BLaER1 treated with 17β-estradiol and CSF1 and Interleukin-3, amounts not matched to agents 10 nM and 100 nM (cell line): ENCODE measurements at regions not wholly inside any gene's neighbourhood (a gene's known extent, or its start where the extent isn't known, plus 50 kb on each side); places are given as distances from the start of the nearest gene placed in this dataset.

Experiments used
- H3K27ac ChIP-seq, 11 experiments: shearing (Covaris generic); formaldehyde crosslinking; 2 replicates each; pipeline ENCODE4 v1.8.1; 2022
- H3K27me3 ChIP-seq, 11 experiments: shearing (Covaris generic); formaldehyde crosslinking; 2 replicates each; pipeline ENCODE4 v1.8.1; 2022
- H3K36me3 ChIP-seq, 11 experiments: shearing (Covaris generic); formaldehyde crosslinking; 2 replicates each; pipeline ENCODE4 v1.8.1; 2022
- H3K4me1 ChIP-seq, 10 experiments: shearing (Covaris generic); formaldehyde crosslinking; 2 replicates each; pipeline ENCODE4 v1.8.1; 2022
- H3K4me2 ChIP-seq, 11 experiments: shearing (Covaris generic); formaldehyde crosslinking; 2 replicates each; pipeline ENCODE4 v1.8.1; 2022
- H3K4me3 ChIP-seq, 10 experiments: shearing (Covaris generic); formaldehyde crosslinking; 2 replicates each; pipeline ENCODE4 v1.8.1; 2022
- H3K9ac ChIP-seq, 11 experiments: shearing (Covaris generic); formaldehyde crosslinking; 2 replicates each; pipeline ENCODE4 v1.8.1; 2022
- H3K9me3 ChIP-seq, 11 experiments: shearing (Covaris generic); formaldehyde crosslinking; replicated peaks in 1 of 11; 2 replicates each; pipeline ENCODE4 v1.8.1; 2022
- H4K20me1 ChIP-seq, 11 experiments: shearing (Covaris generic); formaldehyde crosslinking; 2 replicates each; pipeline ENCODE4 v1.8.1; 2022
- Cebpa-rat ChIP-seq, 11 experiments: shearing (Covaris generic); IDR thresholded peaks; 2 replicates each; pipeline ENCODE4 v1.8.1; 2022

GRCh38 chr10:62687230-62687748 is 117.2 kb upstream of the ADO start:
- Histone ChIP-seq H3K4me3 (no peak overlapping the region; a peak in 2 of 20 replicates), H3K27ac (no peak overlapping the region), H3K4me1 (peaks cover 33 to 59% (median 49%) of the 10 kb centered on the region in 10 experiments), H3K9me3 (peaks cover 24 to 57% (median 39%) of the 10 kb centered on the region in 11 experiments), H3K27me3 (no peaks in the 10 kb centered on the region), H4K20me1 (no peaks in the 10 kb centered on the region), H3K9ac (no peak overlapping the region), H3K36me3 (peaks cover 0 to 10% (median 0%) of the 10 kb centered on the region in 11 experiments; a peak in 3 of 22 replicates), H3K4me2 (no peak overlapping the region)
- no peak for TF ChIP-seq Cebpa-rat (IDR thresholded peaks at IDR 0.05)

- H3K9me3 ChIP-seq, result peaks cover 24 to 64% (median 48%) of the 10 kb centered on the region in 11 experiments
- H3K9ac ChIP-seq, result peak overlapping the region in 7 of 11 experiments; percentile 5 to 51 (median 29); a peak in 6 of 22 replicates
- no peak for TF ChIP-seq Cebpa-rat (IDR thresholded peaks at IDR 0.05)
- H3K36me3 ChIP-seq, result peaks cover 0 to 10% (median 0%) of the 10 kb centered on the region in 11 experiments; a peak in 3 of 22 replicates
- H3K4me2 ChIP-seq, result peak overlapping the region; percentile 66 to 89 (median 76)
- no peaks in the 10 kb centered on the region for H4K20me1 ChIP-seq
- H3K4me1 ChIP-seq, result peaks cover 42 to 53% (median 48%) of the 10 kb centered on the region in 10 experiments
- peak overlapping the region in 2 of 10 experiments; percentile 17 to 21; a peak in 1 of 20 replicates for H3K4me3 ChIP-seq
- H3K27ac ChIP-seq, result peak overlapping the region; percentile 14 to 80 (median 68); a peak in 20 of 22 replicates
- H3K27me3 ChIP-seq, result no peaks in the 10 kb centered on the region
Measured at GRCh38 chr10:62688971-62689700, 115.4 kb upstream of the ADO start.

GRCh38 chr10:62689712-62690111 is 114.8 kb upstream of the ADO start:
- TF ChIP-seq Cebpa-rat (IDR thresholded peaks at IDR 0.05), result no peak
- peaks cover 0 to 10% (median 0%) of the 10 kb centered on the region in 11 experiments; a peak in 3 of 22 replicates for H3K36me3 ChIP-seq
- H3K9ac ChIP-seq, result peak overlapping the region in 6 of 11 experiments; percentile 5 to 51 (median 32); a peak in 12 of 22 replicates
- H3K4me1 ChIP-seq, result peaks cover 39 to 50% (median 45%) of the 10 kb centered on the region in 10 experiments
- H3K4me2 ChIP-seq, result peak overlapping the region; percentile 66 to 89 (median 76)
- H3K9me3 ChIP-seq, result peaks cover 24 to 69% (median 48%) of the 10 kb centered on the region in 11 experiments
- peak overlapping the region in 3 of 10 experiments; percentile 2 to 23 (median 21); a peak in 1 of 20 replicates for H3K4me3 ChIP-seq
- no peaks in the 10 kb centered on the region for H4K20me1 ChIP-seq
- H3K27ac ChIP-seq, result peak overlapping the region; percentile 27 to 80 (median 68); a peak in 20 of 22 replicates
- H3K27me3 ChIP-seq, result no peaks in the 10 kb centered on the region

DNA sequence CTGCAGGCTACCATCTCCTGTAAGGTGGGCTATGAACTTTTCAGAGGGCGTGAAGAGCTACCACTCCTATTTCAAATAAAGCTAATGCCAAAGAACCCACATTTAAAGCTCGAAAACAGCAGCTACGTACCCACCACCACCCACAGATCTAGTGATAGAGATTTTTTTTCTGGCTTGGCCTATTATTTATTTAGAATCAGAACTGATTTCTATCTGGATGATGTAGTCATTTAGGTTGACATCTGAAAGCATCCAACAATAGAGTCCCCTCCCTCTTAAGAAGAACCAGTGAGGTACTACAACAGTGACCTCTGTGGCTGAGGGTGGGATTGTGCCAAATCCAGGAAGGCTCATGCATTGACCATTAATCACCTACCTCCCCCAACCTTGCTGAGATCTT is 113.8 kb upstream of the ADO start:
- Histone ChIP-seq H3K4me3 (no peak overlapping the region), H3K9me3 (peaks cover 24 to 69% (median 47%) of the 10 kb centered on the region in 11 experiments), H3K4me1 (peaks cover 33 to 50% (median 46%) of the 10 kb centered on the region in 10 experiments), H3K36me3 (peaks cover 0 to 10% (median 0%) of the 10 kb centered on the region in 11 experiments; a peak in 3 of 22 replicates), H3K27me3 (no peaks in the 10 kb centered on the region), H3K27ac (peak overlapping the region in 10 of 11 experiments; percentile 53 to 80 (median 69); a peak in 15 of 22 replicates), H3K9ac (no peak overlapping the region), H4K20me1 (no peaks in the 10 kb centered on the region), H3K4me2 (peak overlapping the region; percentile 66 to 89 (median 76))
- no peak for TF ChIP-seq Cebpa-rat (IDR thresholded peaks at IDR 0.05)

DNA sequence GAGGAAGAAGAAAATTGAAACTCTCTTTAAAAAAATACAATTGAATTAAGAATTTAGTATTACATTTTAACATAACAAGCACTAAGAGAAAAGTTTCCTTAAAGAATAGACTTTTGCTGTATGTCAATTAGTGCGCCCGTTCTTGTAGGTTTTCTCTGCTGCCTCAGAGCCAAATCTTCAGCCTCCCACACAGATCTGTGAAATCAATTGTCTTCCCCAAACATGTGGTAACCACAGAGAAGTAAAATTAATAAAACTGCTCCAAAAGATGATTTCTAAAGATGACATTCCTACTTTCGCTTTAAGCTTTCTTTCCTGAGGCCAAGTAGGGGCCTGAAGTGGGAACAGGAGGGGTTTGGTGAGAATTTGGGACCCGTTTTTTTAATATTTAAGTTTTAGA is 113.2 kb upstream of the ADO start:
- Histone ChIP-seq H3K36me3 (peaks cover 0 to 10% (median 0%) of the 10 kb centered on the region in 11 experiments; a peak in 3 of 22 replicates), H3K27ac (peak overlapping the region in 10 of 11 experiments; percentile 28 to 80 (median 62); a peak in 18 of 22 replicates), H3K4me3 (no peak overlapping the region), H3K9me3 (peaks cover 19 to 64% (median 42%) of the 10 kb centered on the region in 11 experiments), H3K9ac (peak overlapping the region in 8 of 11 experiments; percentile 2 to 58 (median 28); a peak in 8 of 22 replicates), H4K20me1 (no peaks in the 10 kb centered on the region), H3K4me2 (peak overlapping the region; percentile 66 to 89 (median 76)), H3K4me1 (peaks cover 35 to 57% (median 52%) of the 10 kb centered on the region in 10 experiments), H3K27me3 (no peaks in the 10 kb centered on the region)
- TF ChIP-seq Cebpa-rat (IDR thresholded peaks at IDR 0.05), result no peak

- H3K4me2 ChIP-seq, result peak overlapping the region in 9 of 11 experiments; percentile 66 to 89 (median 79); a peak in 15 of 22 replicates
- peaks cover 42 to 64% (median 59%) of the 10 kb centered on the region in 10 experiments for H3K4me1 ChIP-seq
- no peak overlapping the region for H3K4me3 ChIP-seq
- H3K9me3 ChIP-seq, result peaks cover 12 to 56% (median 35%) of the 10 kb centered on the region in 11 experiments
- H3K27ac ChIP-seq, result peak overlapping the region in 8 of 11 experiments; percentile 28 to 80 (median 62); a peak in 6 of 22 replicates
- no peak for TF ChIP-seq Cebpa-rat (IDR thresholded peaks at IDR 0.05)
- H3K27me3 ChIP-seq, result no peaks in the 10 kb centered on the region
- H3K9ac ChIP-seq, result peak overlapping the region in 1 of 11 experiments; percentile 53; a peak in 1 of 22 replicates
- H4K20me1 ChIP-seq, result no peaks in the 10 kb centered on the region
- peaks cover 0 to 4% (median 0%) of the 10 kb centered on the region in 11 experiments; a peak in 2 of 22 replicates for H3K36me3 ChIP-seq
Measured at GRCh38 chr10:62692085-62692484, 112.4 kb upstream of the ADO start.

DNA sequence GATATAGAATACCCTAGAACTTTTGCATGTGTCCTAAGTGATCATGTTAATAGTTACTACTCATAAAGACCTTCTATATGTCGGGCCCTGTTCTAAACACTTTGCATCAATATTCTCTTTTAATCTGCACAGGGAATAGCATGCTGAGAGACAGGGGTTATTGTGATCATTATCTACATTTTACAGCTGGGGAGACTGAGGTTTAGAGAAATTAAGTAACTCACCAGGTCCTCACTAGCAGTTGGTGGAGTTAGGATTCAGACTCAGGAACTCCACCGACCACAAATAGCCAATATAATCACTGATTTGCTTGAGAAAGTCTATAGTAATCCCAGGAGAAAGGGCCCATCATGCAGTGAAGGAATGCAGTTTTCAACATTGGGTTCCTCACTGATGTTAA is 111.2 kb upstream of the ADO start:
- Histone ChIP-seq H3K27ac (no peak overlapping the region), H3K4me3 (no peak overlapping the region), H3K27me3 (no peaks in the 10 kb centered on the region), H3K9me3 (peaks cover 8 to 50% (median 29%) of the 10 kb centered on the region in 11 experiments), H3K4me1 (peaks cover 42 to 64% (median 59%) of the 10 kb centered on the region in 10 experiments), H3K4me2 (peak overlapping the region in 5 of 11 experiments; percentile 11 to 43 (median 34); a peak in 8 of 22 replicates), H4K20me1 (no peaks in the 10 kb centered on the region), H3K9ac (no peak overlapping the region), H3K36me3 (no peaks in the 10 kb centered on the region)
- TF ChIP-seq Cebpa-rat (IDR thresholded peaks at IDR 0.05), result no peak

GRCh38 chr10:62694537-62695126 is 109.9 kb upstream of the ADO start:
- peaks cover 21 to 56% (median 39%) of the 10 kb centered on the region in 11 experiments for H3K9me3 ChIP-seq
- no peak for TF ChIP-seq Cebpa-rat (IDR thresholded peaks at IDR 0.05)
- peaks cover 32 to 56% (median 47%) of the 10 kb centered on the region in 10 experiments for H3K4me1 ChIP-seq
- no peak overlapping the region for H3K4me3 ChIP-seq
- no peaks in the 10 kb centered on the region for H3K27me3 ChIP-seq
- no peak overlapping the region for H3K27ac ChIP-seq
- no peaks in the 10 kb centered on the region for H3K36me3 ChIP-seq
- H4K20me1 ChIP-seq, result no peaks in the 10 kb centered on the region
- no peak overlapping the region; a peak in 2 of 22 replicates for H3K4me2 ChIP-seq
- no peak overlapping the region for H3K9ac ChIP-seq
